NT2/D1 (cell line): ENCODE measurements at regions not wholly inside any gene's neighbourhood (a gene's known extent, or its start where the extent isn't known, plus 50 kb on each side); places are given as distances from the start of the nearest gene placed in this dataset.

Experiments
- DNase-seq: peaks from one replicate; pipeline ENCODE4 v3.0.0-alpha.2; 2011; ENCODE audit warnings: low read depth, low spot score
- H3K27me3 ChIP-seq: 2 replicates; pipeline ENCODE4 v1.6.0; 2011; ENCODE audit warnings: mild to moderate bottlenecking; ENCODE audit not compliant: insufficient read length, insufficient read depth
- H3K36me3 ChIP-seq: 2 replicates; pipeline ENCODE4 v1.6.1; 2011; ENCODE audit warnings: mild to moderate bottlenecking, low read length, mixed read lengths; ENCODE audit not compliant: insufficient read depth, insufficient read length
- H3K4me1 ChIP-seq: 2 replicates; pipeline ENCODE4 v1.5.1; 2011; ENCODE audit not compliant: insufficient read depth, insufficient read length
- H3K4me3 ChIP-seq: 2 replicates; pipeline ENCODE4 v1.5.1; 2011; ENCODE audit warnings: low read depth; ENCODE audit not compliant: insufficient read length
- H3K9ac ChIP-seq: 2 replicates; pipeline ENCODE4 v1.6.0; 2011; ENCODE audit warnings: low read depth; ENCODE audit not compliant: insufficient read length
- H3K9me3 ChIP-seq: 2 replicates; pipeline ENCODE4 v1.5.1; 2011; ENCODE audit warnings: mild to moderate bottlenecking, low read length; ENCODE audit not compliant: insufficient read depth
- SUZ12 ChIP-seq: IDR thresholded peaks from 2 replicates; pipeline ENCODE4 v1.6.1; 2011; ENCODE audit not compliant: insufficient read length, insufficient read depth; ENCODE audit errors: extremely low read depth
- YY1 ChIP-seq: IDR thresholded peaks from 2 replicates; pipeline ENCODE4 v1.6.1; 2011; ENCODE audit not compliant: insufficient read length, insufficient read depth
- ZNF274 ChIP-seq: IDR thresholded peaks from 2 replicates; pipeline ENCODE4 v1.6.1; 2011; ENCODE audit warnings: mild to moderate bottlenecking, low read depth, low read length

DNA sequence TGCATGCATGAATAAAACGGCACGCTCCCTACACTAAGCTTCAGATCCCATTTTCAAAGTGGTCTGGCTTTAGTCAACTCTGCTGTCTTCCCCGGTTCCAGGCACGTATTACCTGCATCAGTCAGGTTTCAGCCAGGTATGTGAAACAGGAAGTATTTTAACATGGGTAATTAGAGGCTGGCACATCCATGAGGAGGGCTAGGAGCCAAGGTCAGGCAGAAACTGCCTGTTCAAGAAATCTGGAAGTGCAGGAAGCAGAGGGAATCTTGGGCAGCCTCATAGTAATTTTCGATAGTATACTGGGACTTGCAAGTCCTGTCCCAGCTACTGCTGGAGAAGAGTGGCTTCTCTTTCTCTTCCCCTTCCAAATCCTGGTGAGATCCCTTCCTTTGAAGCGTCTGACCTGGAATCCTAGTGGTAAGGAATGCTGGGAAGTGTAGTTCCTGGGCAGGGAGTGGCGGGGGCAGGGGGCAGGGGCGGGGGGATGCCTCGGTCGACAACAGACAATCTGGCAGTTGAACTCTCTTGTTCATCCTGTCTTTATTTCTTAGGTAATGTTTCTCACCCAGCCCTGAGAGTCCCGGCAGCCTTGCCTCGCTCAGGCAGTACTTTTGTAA lies 403.1 kb downstream of the TLE4 start:
- Histone ChIP-seq H3K4me1 (no peaks in the 10 kb centered on the region), H3K27me3 (no peaks in the 10 kb centered on the region), H3K4me3 (no peak overlapping the region), H3K9ac (no peak overlapping the region), H3K9me3 (no peaks in the 10 kb centered on the region), H3K36me3 (no peaks in the 10 kb centered on the region)
- no peak for DNase-seq
- no peak for TF ChIP-seq ZNF274

DNA sequence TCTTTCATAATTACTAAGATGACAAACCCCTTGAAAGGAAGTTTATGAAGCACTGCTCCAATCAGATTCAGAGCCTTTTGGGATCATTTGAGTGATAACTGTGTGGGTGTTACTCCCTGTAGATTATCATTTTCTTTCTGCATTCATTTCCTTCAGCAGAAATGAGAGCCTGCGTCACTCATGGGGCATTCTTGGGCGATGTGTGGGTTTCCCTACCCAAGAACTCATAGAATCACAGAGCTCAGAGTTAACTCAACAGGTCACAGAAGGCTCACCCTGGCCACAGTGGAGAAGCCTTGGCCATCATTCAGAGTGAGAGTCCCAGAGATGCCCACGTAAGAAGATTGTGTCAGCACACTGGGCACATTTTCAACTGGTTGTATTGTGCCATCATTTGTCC lies 401.9 kb downstream of the TLE4 start:
- no peak overlapping the region for H3K9ac ChIP-seq
- no peak for DNase-seq
- TF ChIP-seq SUZ12 (no peak), YY1 (no peak)
- H3K36me3 ChIP-seq = no peaks in the 10 kb centered on the region
- no peak overlapping the region for H3K4me3 ChIP-seq
- H3K27me3 ChIP-seq = no peaks in the 10 kb centered on the region
- H3K4me1 ChIP-seq = no peaks in the 10 kb centered on the region
- H3K9me3 ChIP-seq = no peaks in the 10 kb centered on the region

DNA sequence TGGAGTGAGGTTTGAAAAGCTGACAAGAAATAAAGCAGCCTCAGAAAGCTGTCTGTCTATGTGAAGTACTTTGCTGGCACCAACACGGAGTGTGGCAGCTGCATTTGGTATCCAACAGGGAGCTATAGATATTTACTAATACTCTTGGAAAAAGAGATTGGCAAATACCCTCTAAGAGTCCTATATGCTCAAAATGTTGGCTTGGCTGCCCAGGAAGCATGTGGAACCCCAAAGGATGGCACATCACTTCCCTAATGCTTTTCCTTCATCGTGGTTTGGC lies 398.3 kb downstream of the TLE4 start:
- H3K27me3 ChIP-seq = peaks cover 3% of the 10 kb centered on the region
- DNase-seq = no peak
- no peaks in the 10 kb centered on the region for H3K9me3 ChIP-seq
- H3K4me3 ChIP-seq = no peak overlapping the region
- no peak overlapping the region for H3K9ac ChIP-seq
- H3K36me3 ChIP-seq = no peaks in the 10 kb centered on the region
- H3K4me1 ChIP-seq = no peaks in the 10 kb centered on the region
- TF ChIP-seq SUZ12 = no peak
- no peak for TF ChIP-seq ZNF274
- no peak for TF ChIP-seq YY1

DNA sequence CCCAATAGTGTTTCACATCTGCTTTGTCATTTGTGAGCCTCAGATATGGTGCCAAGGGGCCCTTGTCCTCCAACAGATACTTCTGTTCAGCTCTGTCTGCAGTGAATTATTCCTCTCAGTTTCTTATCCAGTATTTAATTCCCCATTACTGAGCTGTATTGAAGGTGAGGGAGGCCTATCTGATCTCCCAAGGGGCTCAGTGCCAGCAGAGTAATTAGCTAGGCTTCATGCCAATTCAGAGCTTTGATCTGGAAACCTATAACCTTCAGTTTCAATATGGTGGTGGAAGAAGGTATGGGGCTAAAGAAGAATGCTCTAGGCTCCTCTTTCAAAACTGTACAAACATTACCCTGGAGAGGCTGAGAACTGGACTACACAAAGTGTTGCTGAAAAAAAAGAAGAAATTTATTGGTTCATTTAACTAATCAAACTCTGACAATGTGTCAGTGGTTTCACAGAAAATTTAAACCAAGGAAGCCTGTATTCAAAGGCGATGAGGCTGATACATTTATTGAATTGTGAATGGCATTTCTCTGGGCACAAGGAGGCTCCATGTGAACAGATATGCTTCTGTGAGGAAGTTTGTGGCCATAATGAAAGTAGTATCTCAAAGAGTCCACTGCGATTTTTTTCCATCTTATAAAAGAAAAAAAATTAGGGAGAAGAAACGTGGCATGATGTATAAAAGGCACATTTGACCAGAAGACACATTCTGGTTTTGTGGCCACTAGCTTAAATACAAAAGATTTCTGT lies 397.8 kb downstream of the TLE4 start:
- Histone ChIP-seq H3K36me3 (no peaks in the 10 kb centered on the region), H3K9ac (no peak overlapping the region), H3K4me1 (no peaks in the 10 kb centered on the region), H3K4me3 (no peak overlapping the region), H3K27me3 (peaks cover 8% of the 10 kb centered on the region), H3K9me3 (no peaks in the 10 kb centered on the region)
- DNase-seq = no peak
- TF ChIP-seq SUZ12 = no peak
- no peak for TF ChIP-seq ZNF274
- TF ChIP-seq YY1 = no peak

DNA sequence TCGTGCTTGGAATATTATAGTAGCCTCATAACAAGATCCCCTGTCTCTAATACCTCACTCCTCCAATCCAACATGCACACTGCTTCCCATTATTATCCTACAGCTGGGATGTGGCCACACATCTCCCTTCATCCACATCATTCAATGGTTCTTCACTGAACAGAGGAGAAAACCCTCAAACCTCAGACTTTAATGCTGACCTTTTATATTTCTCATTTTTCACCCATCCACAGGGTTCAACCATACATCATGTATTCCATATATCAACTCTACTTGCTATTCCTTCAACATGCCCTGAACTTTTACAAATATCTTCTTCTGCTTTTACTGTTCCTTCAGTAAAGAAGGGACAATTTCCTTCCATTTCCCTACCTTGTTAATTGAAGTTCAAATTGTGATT lies 396.8 kb downstream of the TLE4 start:
- Histone ChIP-seq H3K4me3 (no peak overlapping the region), H3K36me3 (no peaks in the 10 kb centered on the region), H3K9me3 (no peaks in the 10 kb centered on the region), H3K27me3 (peaks cover 18% of the 10 kb centered on the region), H3K4me1 (no peaks in the 10 kb centered on the region), H3K9ac (no peak overlapping the region)
- DNase-seq = no peak
- TF ChIP-seq SUZ12 (no peak), ZNF274 (no peak)

DNA sequence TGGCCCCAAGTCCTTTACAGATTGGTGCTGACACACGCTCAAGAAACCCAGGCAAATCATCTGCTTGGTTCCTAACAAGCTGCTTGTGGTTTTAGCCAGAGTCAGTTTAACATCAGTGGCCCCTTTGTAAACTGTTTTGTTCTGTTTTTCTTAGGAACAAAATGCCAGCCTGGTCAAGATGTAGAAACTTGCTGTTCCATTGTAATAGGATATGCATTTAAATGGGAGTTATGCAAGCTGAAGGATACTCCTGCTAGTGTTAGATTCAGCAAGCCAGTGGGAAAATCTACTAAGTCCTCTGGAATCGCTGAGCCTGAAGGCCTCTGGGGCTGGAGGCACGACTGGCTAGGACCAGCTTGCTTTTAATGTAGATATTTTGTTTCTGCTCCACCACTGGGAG lies 391.1 kb downstream of the TLE4 start:
- DNase-seq = peak; percentile 74

DNA sequence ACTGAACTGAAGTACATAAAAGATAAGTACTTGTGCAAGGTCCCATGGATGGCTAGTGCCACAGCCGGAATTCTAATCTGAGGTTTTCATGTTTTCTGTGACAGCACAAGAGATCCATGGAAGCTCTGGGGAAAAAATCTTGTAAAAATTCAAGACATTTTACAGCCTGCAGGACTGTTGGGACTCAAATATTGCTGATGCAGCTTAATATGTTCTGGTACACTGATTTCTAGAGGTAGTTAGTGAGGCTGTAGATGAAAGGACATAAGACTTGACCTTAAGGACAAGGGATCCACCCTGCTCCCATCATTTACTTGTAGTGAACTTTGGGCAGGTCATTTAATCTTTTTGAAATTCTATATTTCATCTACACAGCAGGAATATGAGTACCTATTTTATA lies 390.4 kb downstream of the TLE4 start:
- Histone ChIP-seq H3K4me3 (no peak overlapping the region), H3K9me3 (no peaks in the 10 kb centered on the region)
- no peak for DNase-seq

More for the DNA sequence above, 391.1 kb downstream of the TLE4 start:
- H3K9ac ChIP-seq = no peak overlapping the region
- H3K36me3 ChIP-seq = no peaks in the 10 kb centered on the region
- peaks cover 18% of the 10 kb centered on the region for H3K27me3 ChIP-seq
- no peaks in the 10 kb centered on the region for H3K4me1 ChIP-seq
- no peaks in the 10 kb centered on the region for H3K9me3 ChIP-seq
- no peak for TF ChIP-seq SUZ12
- no peak for TF ChIP-seq ZNF274
- no peak for TF ChIP-seq YY1
- no peak overlapping the region for H3K4me3 ChIP-seq

DNA sequence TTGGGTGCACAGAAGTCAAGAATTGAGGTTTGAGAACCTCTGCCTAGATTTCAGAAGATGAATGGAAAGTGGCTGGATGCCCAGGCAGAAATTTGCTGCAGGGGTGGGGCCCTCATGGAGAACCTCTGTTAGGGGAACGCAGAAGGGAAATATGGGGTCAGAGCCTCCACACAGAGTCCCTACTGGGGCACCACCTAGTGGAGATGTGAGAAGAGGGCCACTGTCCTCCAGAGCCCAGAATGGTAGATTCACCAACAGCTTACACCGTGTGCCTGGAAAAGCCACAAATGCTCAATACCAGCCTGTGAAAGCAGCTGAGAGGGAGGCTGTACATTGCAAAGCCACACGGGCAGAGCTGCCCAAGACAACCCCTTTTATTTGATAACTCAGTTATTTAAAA lies 383.5 kb downstream of the TLE4 start:
- no peak for TF ChIP-seq SUZ12
- TF ChIP-seq ZNF274 = no peak
- TF ChIP-seq YY1 = no peak
- Histone ChIP-seq H3K9ac (no peak overlapping the region), H3K27me3 (no peaks in the 10 kb centered on the region), H3K36me3 (no peaks in the 10 kb centered on the region), H3K9me3 (peaks cover 4% of the 10 kb centered on the region; the same call in 1 of the 2 replicates), H3K4me3 (no peak overlapping the region), H3K4me1 (no peaks in the 10 kb centered on the region)
- DNase-seq = no peak

More for the DNA sequence above, 390.4 kb downstream of the TLE4 start:
- Histone ChIP-seq H3K4me1 (no peaks in the 10 kb centered on the region), H3K36me3 (no peaks in the 10 kb centered on the region), H3K9ac (no peak overlapping the region), H3K27me3 (peaks cover 18% of the 10 kb centered on the region)
- TF ChIP-seq ZNF274 = no peak
- no peak for TF ChIP-seq SUZ12
- TF ChIP-seq YY1 = no peak
